H9 (cell line): ENCODE measurements at regions not wholly inside any gene's neighbourhood (a gene's known extent, or its start where the extent isn't known, plus 50 kb on each side); places are given as distances from the start of the nearest gene placed in this dataset.

Source experiments
- DNase-seq: peaks from one replicate; pipeline ENCODE4 v3.0.0-alpha.2; 2017
- H2AFZ ChIP-seq: one replicate; pipeline ENCODE4 v1.6.1; 2013; ENCODE audit warnings: mild to moderate bottlenecking, low read length, control low read depth, moderate library complexity
- H2AK5ac ChIP-seq: 2 replicates; pipeline ENCODE4 v1.6.1; 2013; ENCODE audit warnings: low read length, control low read depth, mixed read lengths; ENCODE audit not compliant: insufficient read length
- H2BK120ac ChIP-seq: one replicate; pipeline ENCODE4 v1.6.1; 2013; ENCODE audit warnings: low read depth, mild to moderate bottlenecking, low read length, control low read depth, inconsistent platforms; ENCODE audit not compliant: poor library complexity, severe bottlenecking
- H2BK12ac ChIP-seq: 2 replicates; pipeline ENCODE4 v1.6.1; 2013; ENCODE audit warnings: low read length, control low read depth, mixed read lengths, low read depth; ENCODE audit not compliant: insufficient read length
- H2BK15ac ChIP-seq: 2 replicates; pipeline ENCODE4 v1.6.1; 2013; ENCODE audit warnings: low read depth, low read length, control low read depth
- H2BK20ac ChIP-seq: one replicate; pipeline ENCODE4 v1.6.1; 2013; ENCODE audit warnings: low read depth, mild to moderate bottlenecking, low read length, control low read depth, inconsistent platforms; ENCODE audit not compliant: poor library complexity, severe bottlenecking
- H2BK5ac ChIP-seq: 2 replicates; pipeline ENCODE4 v1.6.1; 2013; ENCODE audit warnings: low read length, control low read depth, mixed read lengths; ENCODE audit not compliant: insufficient read length
- H3K14ac ChIP-seq: 2 replicates; pipeline ENCODE4 v1.6.1; 2013; ENCODE audit warnings: low read length, control low read depth; ENCODE audit not compliant: insufficient read depth
- H3K18ac ChIP-seq: 2 replicates; pipeline ENCODE4 v1.6.1; 2013; ENCODE audit warnings: low read depth, mild to moderate bottlenecking, mixed read lengths, low read length, control low read depth; ENCODE audit not compliant: insufficient read length
- H3K23ac ChIP-seq: 2 replicates; pipeline ENCODE4 v1.6.1; 2013; ENCODE audit warnings: low read length, control low read depth, mixed read lengths, low read depth; ENCODE audit not compliant: insufficient read length
- H3K23me2 ChIP-seq: 2 replicates; pipeline ENCODE4 v1.6.1; 2013; ENCODE audit warnings: low read depth, mild to moderate bottlenecking, mixed read lengths, low read length, control low read depth; ENCODE audit not compliant: insufficient read length, poor library complexity, severe bottlenecking
- H3K27ac ChIP-seq: 2 replicates; pipeline ENCODE4 v1.5.1; 2013; ENCODE audit warnings: low read length, control low read depth, mixed read lengths, low read depth; ENCODE audit not compliant: insufficient read length
- H3K27me3 ChIP-seq: 2 replicates; pipeline ENCODE4 v1.6.1; 2013; ENCODE audit warnings: low read length, control low read depth, inconsistent platforms; ENCODE audit not compliant: insufficient read depth
- H3K4ac ChIP-seq: 2 replicates; pipeline ENCODE4 v1.6.1; 2013; ENCODE audit warnings: low read depth, mild to moderate bottlenecking, control low read depth, inconsistent platforms, low read length, moderate library complexity
- H3K4me1 ChIP-seq: 2 replicates; pipeline ENCODE4 v1.6.1; 2013; ENCODE audit warnings: low read length, control low read depth, inconsistent platforms; ENCODE audit not compliant: insufficient read depth
- H3K4me2 ChIP-seq: 2 replicates; pipeline ENCODE4 v1.6.1; 2013; ENCODE audit warnings: low read length, control low read depth, mixed read lengths; ENCODE audit not compliant: insufficient read length, insufficient read depth
- H3K56ac ChIP-seq: 2 replicates; pipeline ENCODE4 v1.6.1; 2013; ENCODE audit warnings: low read depth, mild to moderate bottlenecking, mixed read lengths, low read length, control low read depth; ENCODE audit not compliant: insufficient read length
- H3K79me1 ChIP-seq: 2 replicates; pipeline ENCODE4 v1.6.1; 2013; ENCODE audit warnings: low read depth, mild to moderate bottlenecking, moderate library complexity, low read length, control low read depth, inconsistent platforms; ENCODE audit not compliant: insufficient read depth, poor library complexity, severe bottlenecking
- H3K79me2 ChIP-seq: 2 replicates; pipeline ENCODE4 v1.6.1; 2013; ENCODE audit warnings: low read length, control low read depth, inconsistent platforms; ENCODE audit not compliant: insufficient read depth
- H3K9ac ChIP-seq: 2 replicates; pipeline ENCODE4 v1.6.1; 2013; ENCODE audit warnings: low read length, control low read depth, mixed read lengths; ENCODE audit not compliant: insufficient read length; ENCODE audit errors: extremely low read depth
- H3K9me3 ChIP-seq: one replicate; pipeline ENCODE4 v1.6.1; 2013; ENCODE audit warnings: low read depth, low read length, inconsistent platforms; ENCODE audit not compliant: control insufficient read depth
- H3T11ph ChIP-seq: one replicate; pipeline ENCODE4 v1.6.1; 2013; ENCODE audit warnings: mild to moderate bottlenecking, low read length, control low read depth, inconsistent platforms
- H4K20me1 ChIP-seq: one replicate; pipeline ENCODE4 v1.6.1; 2013; ENCODE audit not compliant: control insufficient read depth, insufficient read length, insufficient read depth
- H4K5ac ChIP-seq: 2 replicates; pipeline ENCODE4 v1.6.1; 2013; ENCODE audit warnings: low read depth, mild to moderate bottlenecking, mixed read lengths, low read length, control low read depth; ENCODE audit not compliant: insufficient read length
- H4K8ac ChIP-seq: replicated peaks from 2 replicates; pipeline ENCODE4 v1.6.1; 2013; ENCODE audit warnings: low read length, control low read depth, mixed read lengths, low read depth; ENCODE audit not compliant: insufficient read length
- H4K91ac ChIP-seq: 2 replicates; pipeline ENCODE4 v1.6.1; 2013; ENCODE audit warnings: low read depth, mild to moderate bottlenecking, moderate library complexity, mixed read lengths, low read length, control low read depth; ENCODE audit not compliant: insufficient read length
- H3K27ac Mint-ChIP-seq, 3 experiments: 2 replicates in 2 of 3; 3 replicates in 1 of 3; pipeline ENCODE4 v1.8.0; 2020 to 2021; ENCODE audit warnings: mixed read lengths in 3 of 3, mild to moderate bottlenecking in 1 of 3, moderate library complexity in 1 of 3
- H3K27me3 Mint-ChIP-seq: 2 replicates; pipeline ENCODE4 v1.8.0; 2021; ENCODE audit warnings: low read depth, mild to moderate bottlenecking, moderate library complexity, mixed read lengths
- H3K36me3 Mint-ChIP-seq, 3 experiments: 2 replicates in 2 of 3; 3 replicates in 1 of 3; pipeline ENCODE4 v1.8.0; 2020 to 2021; ENCODE audit warnings: low read depth in 3 of 3, mixed read lengths in 3 of 3; ENCODE audit not compliant: insufficient read depth in 1 of 3
- H3K4me1 Mint-ChIP-seq, 2 experiments: 2 replicates each; pipeline ENCODE4 v1.8.0; 2020; ENCODE audit warnings: mixed read lengths in 2 of 2
- H3K4me3 Mint-ChIP-seq, 2 experiments: 2 replicates in 1 of 2; 3 replicates in 1 of 2; pipeline ENCODE4 v1.8.0; 2020 to 2021; ENCODE audit warnings: mild to moderate bottlenecking in 2 of 2, mixed read lengths in 2 of 2, moderate library complexity in 1 of 2
- H3K9me3 Mint-ChIP-seq, 2 experiments: 2 replicates in 1 of 2; 3 replicates in 1 of 2; pipeline ENCODE4 v1.8.0; 2020; ENCODE audit warnings: mild to moderate bottlenecking in 2 of 2, mixed read lengths in 2 of 2, moderate library complexity in 1 of 2
- CTCF ChIP-seq: fragments of 200-600 bp; sonication (generic); conservative IDR thresholded peaks from 3 replicates; pipeline ENCODE4 v1.8.0; 2021; ENCODE audit warnings: antibody characterized with exemption, mild to moderate bottlenecking
- WGBS: extraction: QIAGEN DNeasy Blood & Tissue Kit; methylation state at CpG from one replicate; pipeline ENCODE4 v1.1.7; 2013; ENCODE audit warnings: missing lambda C conversion rate, low lambda C conversion rate, mixed read lengths; ENCODE audit not compliant: insufficient read length; ENCODE audit errors: extremely low coverage; 5-methylcytosine and 5-hydroxymethylcytosine counted together

- Mint-ChIP-seq H3K27ac (no peak overlapping the region), H3K27me3 (no peaks in the 10 kb centered on the region)
- no peak overlapping the region for H3K9ac ChIP-seq
These were observed 432.8 kb downstream of the PDGFC start for GRCh38 chr4:156538651-156539257.

More at GRCh38 chr4:156538651-156539257, 432.8 kb downstream of the PDGFC start:
- Histone ChIP-seq H4K91ac (no peak overlapping the region), H3K79me2 (no peaks in the 10 kb centered on the region), H2BK120ac (no peak overlapping the region), H2BK5ac (no peak overlapping the region), H2AFZ (no peak overlapping the region), H3K27ac (no peak overlapping the region), H3K4me2 (no peak overlapping the region), H3K23me2 (no peaks in the 10 kb centered on the region), H4K5ac (no peak overlapping the region), H3K56ac (no peak overlapping the region), H3K4me1 (no peaks in the 10 kb centered on the region), H2BK20ac (no peak overlapping the region), H2AK5ac (no peak overlapping the region), H2BK12ac (no peak overlapping the region), H3K23ac (no peak overlapping the region), H3K18ac (no peak overlapping the region), H3K9me3 (no peaks in the 10 kb centered on the region), H3K4ac (no peak overlapping the region), H4K8ac (no peak overlapping the region), H3T11ph (no peak overlapping the region), H4K20me1 (no peaks in the 10 kb centered on the region), H2BK15ac (no peak overlapping the region), H3K14ac (no peak overlapping the region), H3K27me3 (no peaks in the 10 kb centered on the region), H3K79me1 (no peaks in the 10 kb centered on the region)
- TF ChIP-seq CTCF, result no peak
- no peak for DNase-seq
- no peaks in the 10 kb centered on the region; a peak in 1 of 5 replicates for H3K9me3 Mint-ChIP-seq
- H3K4me1 Mint-ChIP-seq, result no peaks in the 10 kb centered on the region
- H3K36me3 Mint-ChIP-seq, result no peaks in the 10 kb centered on the region
- no CpG with 5 or more reads among the region's 1 CpG for WGBS
- H3K4me3 Mint-ChIP-seq, result no peak overlapping the region
